Head of caudate nucleus (tissue), 42 donors: ENCODE measurements at regions not wholly inside any gene's neighbourhood (a gene's known extent, or its start where the extent isn't known, plus 50 kb on each side); places are given as distances from the start of the nearest gene placed in this dataset.

Source experiments
- DNase-seq, 42 donors: peaks; one replicate each; pipeline versions ENCODE4 v3.0.0 to v3.0.0-alpha.2; 2020 to 2021; ENCODE audit warnings: mixed read lengths in 7 of 42
- intact Hi-C: fragments of 100-400 bp; cut with DNase I; formaldehyde crosslinking; loops from one replicate; pipeline ENCODE4 v1.15.0; 2022

DNA sequence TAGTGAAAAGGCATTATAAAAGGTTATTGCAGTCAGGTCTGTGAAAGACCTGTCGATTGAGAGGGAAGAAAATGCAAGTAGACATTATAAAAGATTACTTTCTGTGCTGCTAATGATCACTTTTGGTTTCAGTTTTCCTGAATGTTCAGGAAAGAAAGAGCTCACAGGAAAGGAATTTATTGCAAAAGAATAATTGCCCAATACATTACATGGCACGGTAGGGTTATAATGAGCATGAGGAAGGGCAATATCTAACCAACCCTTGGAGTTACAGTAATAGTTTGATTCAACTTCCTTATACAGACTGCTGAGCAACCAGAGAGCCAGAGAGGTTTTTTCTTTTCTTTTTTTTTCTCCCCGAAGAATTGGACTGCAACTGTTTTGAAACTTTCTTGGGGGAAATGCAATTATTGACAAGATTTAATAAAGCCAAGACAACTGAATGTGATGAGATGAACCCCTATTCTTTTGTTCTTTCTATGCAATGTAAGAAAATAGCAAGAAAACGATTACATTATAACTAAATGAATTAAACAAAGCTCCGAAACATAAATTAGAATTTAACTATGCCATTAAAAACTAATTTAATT lies 247.0 kb downstream of the C4orf33 start:
- no peak for DNase-seq
- intact Hi-C loops, result no loop called here

DNA sequence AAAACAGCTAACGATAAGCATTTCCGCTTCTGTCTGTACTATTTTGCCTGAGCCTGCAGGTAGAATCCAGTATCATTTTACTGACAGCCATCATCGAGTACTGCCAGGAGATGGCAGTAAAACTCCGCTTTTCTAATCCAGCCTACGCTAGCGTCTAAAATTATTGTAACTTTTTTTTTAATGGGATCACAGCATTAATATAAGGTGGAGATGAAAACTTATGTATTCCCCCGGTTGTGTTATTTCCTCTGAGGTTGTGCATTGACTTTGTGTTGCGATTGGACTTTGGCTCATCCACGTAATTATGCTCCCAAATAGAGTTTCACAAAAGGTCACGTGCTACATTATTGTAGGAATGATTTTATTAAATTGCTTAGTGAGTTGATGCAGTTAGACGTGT lies 248.1 kb downstream of the C4orf33 start:
- peak in 22 of 42 donors; percentile 21 to 66 (median 46) for DNase-seq
- intact Hi-C loops, result no loop called here

DNA sequence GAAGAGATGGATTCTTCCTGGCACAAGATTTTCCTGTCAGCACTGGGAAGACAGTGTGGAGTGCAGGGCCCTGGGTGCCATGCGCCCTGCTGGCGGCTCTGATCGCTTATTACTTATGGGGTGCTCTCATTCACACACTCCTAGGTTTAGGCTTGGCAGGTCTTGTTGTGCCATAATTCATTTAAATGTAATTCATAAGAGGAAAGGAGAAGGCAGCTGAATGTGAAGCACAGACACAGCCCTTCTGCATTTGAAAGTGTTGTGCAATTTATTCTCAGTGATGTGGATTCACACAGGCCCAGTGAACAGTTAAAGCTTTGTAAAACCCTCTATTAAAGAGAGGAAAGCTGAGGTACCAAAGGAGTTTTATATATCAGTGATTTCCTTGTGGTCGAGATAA lies 249.7 kb downstream of the C4orf33 start:
- no peak for DNase-seq
- intact Hi-C loops, result no loop called here

DNA sequence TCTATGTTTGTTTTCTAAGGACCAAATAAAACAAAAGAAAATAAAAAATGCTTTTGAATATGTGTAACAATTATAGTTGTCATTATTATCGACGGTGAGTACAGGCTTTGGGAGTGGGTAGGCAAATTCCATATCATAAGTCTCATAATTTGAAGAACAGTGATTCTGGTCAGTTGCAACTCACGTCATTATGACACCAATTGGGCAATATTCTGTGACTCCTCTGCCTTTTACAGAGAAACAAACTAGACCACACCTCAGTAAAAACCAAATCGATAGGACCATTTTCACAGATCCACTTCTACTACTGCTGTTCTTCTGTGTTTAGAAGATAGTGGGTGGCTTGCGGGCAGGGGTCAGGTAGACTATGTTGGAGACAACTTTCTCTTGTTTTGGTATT lies 250.1 kb downstream of the C4orf33 start:
- intact Hi-C loops, result no loop called here
- DNase-seq, result no peak

DNA sequence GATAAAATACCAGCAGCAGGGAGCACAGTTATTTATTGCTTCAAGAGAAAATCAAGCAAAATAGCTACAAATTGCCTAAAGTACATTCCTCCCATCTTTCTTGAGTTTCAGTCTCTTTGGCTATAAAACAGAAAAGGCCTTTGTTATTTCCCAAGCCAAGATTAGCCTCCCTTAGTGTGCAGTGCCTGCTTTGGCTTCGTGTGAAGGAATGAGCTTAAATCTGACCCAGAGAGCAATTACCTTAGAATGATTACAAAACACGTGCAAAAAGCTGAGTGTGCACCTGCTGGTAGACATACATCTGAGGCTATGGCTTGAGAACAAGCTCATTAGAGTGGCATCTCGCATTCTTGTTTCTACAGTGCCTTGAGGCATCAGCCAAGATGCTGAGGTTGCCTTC lies 250.8 kb downstream of the C4orf33 start:
- intact Hi-C loops, result no loop called here

DNA sequence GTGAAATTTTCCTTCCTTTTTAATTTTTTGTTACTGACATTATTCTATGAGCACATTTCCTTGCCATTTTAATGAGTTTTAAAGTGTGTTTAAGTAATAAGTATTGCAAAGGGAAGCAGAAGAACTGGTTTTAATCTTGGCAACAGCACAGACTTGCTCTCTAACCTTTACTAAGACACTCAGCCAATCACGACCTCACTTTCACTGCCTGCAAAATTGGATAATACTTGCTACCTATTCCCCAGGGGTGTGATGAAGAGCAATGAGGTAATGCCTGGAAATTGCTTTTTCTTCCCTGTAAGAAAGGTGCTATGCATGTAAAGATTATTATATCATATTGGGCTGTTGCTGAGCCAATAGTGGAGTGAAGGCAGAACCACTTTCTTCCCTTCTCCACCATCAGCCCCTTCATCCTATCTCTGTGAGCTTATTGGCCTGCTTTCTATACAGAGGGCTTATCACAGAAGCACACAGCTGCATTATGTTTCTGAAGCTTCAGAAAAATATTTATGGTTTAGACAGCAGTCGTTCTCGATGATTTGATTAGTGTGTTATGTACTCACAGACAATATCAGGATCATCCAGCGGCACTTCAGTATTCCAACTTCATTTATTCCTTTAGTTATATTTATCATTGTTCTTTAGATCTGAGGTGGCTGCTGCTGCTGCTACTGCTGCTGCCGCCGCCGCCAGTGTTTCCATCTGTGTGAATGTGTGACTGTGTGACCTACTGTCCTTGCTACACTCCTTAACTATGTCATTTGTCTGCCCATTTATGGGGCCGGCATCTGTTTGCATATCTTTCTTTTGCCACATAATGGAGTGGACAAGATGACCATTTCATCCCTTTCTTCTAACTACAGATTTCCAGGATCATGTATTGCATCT lies 255.1 kb downstream of the C4orf33 start:
- intact Hi-C loops, result no loop called here
- peak in 1 of 42 donors; percentile 23 for DNase-seq

More for the DNA sequence above, 250.8 kb downstream of the C4orf33 start:
- no peak for DNase-seq

DNA sequence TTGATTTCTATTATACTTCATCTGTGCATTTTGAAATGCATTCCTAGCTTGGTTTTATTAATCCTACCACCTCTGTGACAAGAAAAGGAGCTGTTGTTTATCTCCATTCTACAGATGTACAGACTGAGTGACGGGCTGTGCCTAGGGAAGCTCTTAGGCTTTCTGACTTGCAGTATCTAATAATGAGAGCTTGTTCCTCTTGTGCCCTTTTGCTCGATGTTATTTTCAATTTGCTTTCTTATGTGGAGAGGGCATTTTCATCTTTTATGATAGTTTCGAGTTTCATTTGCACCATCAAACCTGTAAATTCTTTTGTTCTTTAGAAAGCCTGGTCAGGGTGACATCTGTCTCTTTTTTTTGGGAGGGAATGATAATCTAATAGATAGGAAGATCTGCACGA lies 256.5 kb downstream of the C4orf33 start:
- intact Hi-C loops, result no loop called here
- DNase-seq, result no peak

DNA sequence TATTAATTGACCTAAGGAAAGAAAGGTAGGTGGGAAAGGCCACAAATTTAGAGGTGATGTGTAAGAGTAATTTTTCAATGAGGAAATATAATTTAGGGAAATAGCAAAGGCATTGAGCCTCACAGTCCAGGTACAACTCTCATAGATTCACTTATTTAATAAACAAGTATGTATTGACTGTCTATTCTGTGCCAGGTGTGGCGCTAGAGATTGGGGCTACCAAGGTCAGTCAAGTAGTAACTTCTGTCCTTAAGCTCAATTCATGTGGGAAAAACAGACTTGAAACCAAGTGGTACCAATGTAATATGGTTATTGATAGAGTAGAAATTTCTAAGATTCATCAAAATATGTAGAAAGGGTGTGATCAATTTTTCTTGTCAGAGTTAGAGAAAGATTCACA lies 257.5 kb downstream of the C4orf33 start:
- intact Hi-C loops, result no loop called here

DNA sequence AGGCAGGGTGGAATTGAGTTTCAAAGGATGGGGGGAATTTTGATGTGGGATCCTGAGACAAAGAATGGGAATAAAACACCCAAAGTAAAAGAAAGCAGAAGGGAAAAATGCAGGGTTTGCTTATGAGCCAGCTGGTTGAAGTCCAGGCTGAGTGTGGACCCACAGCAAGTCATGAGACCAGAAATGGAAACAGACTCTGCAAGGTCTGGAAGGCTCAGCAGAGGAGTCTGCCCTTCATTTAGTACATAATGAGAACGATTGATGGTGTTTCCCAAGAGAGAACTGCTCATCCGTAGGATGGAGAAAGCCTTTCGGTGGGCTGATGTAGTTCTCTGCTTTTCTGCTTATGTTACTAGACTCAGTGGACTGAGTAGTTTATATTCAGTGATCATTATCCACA lies 259.1 kb downstream of the C4orf33 start:
- DNase-seq, result peak in 1 of 42 donors; percentile 14
- intact Hi-C loops, result no loop called here

More for the DNA sequence above, 257.5 kb downstream of the C4orf33 start:
- DNase-seq, result no peak

DNA sequence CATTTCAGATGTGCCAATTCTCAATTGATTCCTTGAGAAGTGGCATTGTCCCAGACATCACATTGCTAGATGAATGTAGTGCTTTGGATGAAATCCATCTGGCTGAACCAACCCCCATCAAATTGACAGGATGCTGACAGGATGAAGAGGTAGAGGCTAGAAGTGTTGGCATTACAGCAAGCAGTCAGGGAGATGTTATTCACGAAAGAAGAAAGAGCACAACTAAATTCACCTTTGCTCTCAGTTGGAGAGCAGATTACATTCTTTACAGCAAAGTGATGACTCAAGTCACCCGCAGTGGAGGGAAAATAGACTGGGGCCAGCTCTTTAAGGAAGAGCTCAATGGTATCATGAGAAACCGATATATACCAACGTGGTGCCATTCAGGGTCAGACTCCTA lies 259.6 kb downstream of the C4orf33 start:
- DNase-seq, result peak in 1 of 42 donors; percentile 16
- intact Hi-C loops, result no loop called here

DNA sequence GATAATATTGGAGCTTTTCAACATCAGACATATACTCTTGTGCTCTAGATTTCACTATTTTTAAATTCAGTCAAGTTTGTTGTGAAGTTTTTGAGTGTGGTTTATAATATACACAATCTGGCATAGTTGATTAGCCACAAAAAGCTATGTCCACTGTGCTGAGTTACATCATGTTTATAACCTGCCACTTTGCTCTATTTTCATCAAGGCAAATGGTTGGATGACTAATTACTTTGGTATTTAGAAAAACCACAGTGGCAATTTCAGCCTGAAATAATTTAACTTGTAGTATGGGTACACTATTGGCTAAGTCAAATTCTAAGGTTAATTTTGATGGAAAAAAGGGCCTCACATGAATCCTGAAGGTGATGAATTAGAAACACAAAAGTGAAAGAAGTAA lies 262.6 kb downstream of the C4orf33 start:
- intact Hi-C loops, result no loop called here
- DNase-seq, result no peak

DNA sequence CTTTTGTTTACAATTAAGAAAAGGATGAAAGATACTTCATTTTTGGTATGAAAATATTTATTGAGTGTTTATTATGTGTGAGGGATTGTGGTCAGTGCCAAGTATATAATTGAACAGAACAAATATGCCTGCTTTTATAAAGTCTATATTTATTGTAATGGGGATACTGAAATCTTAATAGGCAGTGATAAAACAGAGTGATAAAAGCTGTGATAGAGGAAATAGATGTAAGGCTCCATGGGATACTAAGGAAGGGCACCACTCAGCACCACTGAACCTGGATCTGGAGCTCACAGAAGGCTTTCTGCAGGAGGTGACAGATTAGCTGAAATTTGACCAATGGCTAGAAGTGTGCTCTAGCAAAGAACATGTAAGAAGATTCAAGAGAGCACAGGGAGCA lies 263.5 kb downstream of the C4orf33 start:
- DNase-seq, result no peak
- intact Hi-C loops, result no loop called here

DNA sequence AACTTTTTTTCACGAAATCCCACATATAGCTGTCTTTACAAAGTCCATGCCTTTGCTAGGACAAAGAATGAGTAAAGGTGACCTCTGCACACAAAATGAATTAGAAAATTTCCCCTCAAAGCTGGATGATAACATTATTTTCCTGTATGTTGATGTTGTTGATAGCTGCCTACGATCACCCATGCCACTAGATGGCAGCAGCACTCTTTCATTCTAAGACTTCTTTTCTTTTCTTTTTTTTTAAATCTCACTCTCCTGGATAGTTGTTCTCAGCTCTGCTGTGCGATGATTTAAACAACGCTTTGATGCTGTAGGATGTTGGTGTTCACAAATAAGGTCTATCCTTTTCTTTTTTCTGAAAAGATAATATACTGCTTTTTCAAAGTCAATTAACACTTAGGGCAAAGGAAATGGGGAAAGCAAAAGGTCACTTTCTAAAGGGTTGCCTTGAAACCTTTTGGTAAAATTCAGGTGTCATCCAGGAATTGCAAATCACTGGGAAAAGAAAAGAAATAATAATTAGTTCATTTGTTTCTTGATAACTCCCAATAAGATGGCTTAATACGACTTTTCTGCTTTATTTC lies 266.8 kb downstream of the C4orf33 start:
- DNase-seq, result peak in 37 of 42 donors; percentile 11 to 83 (median 53)
- intact Hi-C loops, result loop anchor here (2.0 kb wide), 1 partner anchor 278 kb away; no protein-coding TSS in a partner anchor

DNA sequence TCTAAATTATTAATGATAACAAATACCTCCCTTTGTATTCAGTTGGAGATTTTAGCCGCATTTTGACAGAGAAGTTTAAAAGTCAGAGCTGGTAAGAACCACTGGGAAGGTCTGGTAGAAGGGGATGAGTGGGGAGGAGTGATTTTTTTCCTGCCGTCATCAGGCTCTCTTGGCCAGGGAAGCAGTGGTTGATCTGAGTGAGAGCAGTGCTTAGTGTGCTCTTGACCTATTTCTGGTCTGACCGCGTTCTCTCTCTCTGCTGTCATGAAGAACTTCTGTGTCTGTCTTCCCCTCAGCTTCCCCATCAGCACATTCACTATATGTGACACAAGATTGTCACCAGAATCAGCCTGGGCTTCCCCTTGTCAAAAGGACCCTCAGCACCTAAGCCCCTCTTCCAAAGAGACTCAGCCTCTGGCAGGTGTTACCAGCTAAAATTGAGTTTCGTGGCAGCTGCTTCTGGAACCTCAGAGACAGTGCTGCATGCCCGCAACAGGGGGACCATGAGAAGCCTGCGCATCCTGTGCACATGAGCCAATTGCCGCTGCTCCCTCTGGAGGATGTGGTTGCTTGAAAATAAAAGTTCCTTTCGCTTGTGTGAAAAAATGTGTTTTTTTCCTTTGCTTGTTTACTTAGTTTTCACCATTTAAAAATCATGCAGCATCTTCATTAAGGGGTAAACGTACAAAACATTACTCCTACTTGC lies 268.9 kb downstream of the C4orf33 start:
- DNase-seq, result no peak
- intact Hi-C loops, result no loop called here

DNA sequence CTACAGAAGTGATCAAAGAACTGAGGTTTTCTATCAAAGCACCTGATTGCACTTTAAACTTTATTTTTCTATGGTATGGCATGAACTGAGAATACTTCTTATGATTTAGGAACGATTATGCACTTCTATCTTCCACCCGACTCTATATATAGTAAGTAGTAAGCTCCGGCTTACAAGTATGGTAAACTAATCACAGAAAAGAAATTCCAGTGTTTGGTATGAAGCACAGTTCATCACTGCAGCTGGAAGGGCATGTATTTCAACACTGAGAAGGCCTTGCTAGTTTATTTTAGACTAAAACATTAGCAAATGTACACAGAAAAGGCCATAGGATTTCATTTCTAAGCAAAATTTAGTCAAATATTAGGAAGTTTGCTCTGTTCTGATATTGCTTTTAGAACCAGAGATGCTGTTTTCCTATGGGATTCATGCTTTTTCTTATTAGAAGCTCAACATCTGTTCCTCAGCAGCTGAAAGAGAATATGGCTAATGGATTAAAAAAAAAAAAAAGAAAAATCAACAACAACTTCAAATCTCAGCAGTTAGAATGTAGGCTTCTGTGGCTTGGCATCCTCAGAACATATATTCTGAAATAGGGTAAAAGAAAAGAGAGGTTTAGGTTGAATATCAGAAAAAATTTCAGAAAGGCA lies 273.5 kb downstream of the C4orf33 start:
- DNase-seq, result no peak
- intact Hi-C loops, result no loop called here

DNA sequence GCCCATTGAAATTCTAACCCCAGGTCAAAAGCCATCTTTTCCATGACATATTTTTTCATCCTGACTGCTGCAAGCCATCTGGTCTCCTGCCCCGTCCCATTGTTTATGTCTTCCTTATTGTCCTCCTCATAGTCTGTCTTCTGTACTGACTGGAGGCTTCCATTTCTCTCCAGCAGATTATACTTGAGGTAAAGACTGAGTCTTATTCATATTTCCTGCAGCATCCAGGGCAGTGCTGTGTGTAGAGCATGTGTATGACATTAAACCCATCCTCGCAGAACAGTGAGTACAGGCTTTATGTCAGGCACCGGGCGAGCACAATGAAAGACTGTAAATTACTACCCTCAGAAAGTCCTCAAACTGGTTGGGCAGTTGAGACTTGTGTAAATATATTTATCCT lies 275.1 kb downstream of the C4orf33 start:
- intact Hi-C loops, result no loop called here

DNA sequence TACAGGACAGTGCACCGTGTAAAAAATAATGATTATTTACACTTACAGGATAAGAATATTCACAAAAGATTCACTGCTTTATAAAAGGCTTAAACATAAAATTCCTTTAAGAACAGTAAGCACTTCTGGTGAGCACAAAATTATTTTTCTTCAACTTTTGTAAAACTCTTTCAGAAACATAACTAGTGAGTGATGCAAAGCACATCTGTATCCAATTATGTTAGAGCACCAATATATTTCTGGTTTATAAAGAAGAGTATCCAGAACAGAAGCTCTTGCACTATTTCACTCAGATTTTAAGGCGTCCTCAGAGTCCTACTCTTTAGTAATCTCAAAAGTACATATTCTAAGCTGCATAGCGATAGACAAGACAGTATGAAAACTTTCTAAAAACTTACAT lies 276.0 kb downstream of the C4orf33 start:
- DNase-seq, result no peak
- intact Hi-C loops, result no loop called here

More for the DNA sequence above, 275.1 kb downstream of the C4orf33 start:
- DNase-seq, result no peak

DNA sequence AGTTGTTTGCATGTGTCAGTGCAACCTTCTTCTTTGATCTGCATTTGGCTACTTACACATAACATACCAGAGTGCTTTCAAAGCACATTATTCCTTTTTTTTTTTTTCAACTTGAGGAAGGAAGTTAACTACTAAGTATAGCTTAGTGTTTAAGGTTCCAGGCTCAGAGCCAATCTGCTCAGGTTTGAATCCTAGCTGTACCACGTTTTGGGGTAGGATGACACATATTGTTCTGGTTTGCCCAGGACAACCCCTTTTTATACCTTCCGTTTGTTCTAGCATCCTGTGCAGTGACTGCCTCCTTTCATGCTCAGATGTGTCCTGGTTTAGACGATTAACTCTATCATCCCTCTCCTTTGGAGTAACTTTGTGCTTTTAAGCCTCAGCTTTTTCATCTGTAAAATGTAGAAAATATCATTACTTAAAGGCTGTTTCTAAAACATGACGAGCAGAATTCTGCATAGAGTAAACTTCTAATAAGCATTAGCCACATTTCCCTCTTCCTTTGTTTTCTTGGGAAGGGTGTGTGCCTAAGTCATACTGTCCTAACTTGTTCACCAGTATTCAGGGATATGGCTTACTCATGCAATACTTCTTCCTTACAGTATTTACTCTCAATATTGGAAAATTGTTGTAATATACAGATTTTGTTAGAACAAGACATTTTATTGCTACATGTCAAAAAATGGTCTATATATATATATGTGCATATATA lies 281.3 kb downstream of the C4orf33 start:
- intact Hi-C loops, result no loop called here

DNA sequence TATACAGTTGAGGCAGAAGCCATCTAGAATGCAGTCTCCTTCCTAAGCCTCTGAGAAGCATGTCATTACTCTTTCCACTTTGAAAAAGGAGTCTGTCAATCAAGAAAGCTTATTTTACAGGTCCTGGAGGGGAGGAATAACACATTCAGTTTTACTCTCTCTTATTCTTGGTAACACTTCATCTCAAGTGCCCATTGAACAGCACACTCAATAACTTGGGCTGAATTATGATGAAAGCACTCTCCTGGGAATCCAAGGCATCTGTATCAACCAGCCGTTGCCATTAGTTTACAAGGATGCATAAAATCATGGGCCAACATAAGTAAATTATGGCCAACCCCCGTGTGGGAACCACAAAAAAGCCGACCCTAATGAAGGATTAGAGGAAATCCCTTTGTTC lies 282.4 kb downstream of the C4orf33 start:
- intact Hi-C loops, result no loop called here
- DNase-seq, result no peak

More for the DNA sequence above, 281.3 kb downstream of the C4orf33 start:
- DNase-seq, result no peak
